ENCODE measurements at regions not wholly inside any gene's neighbourhood (a gene's known extent, or its start where the extent isn't known, plus 50 kb on each side); places are given as distances from the start of the nearest gene placed in this dataset.

DNA sequence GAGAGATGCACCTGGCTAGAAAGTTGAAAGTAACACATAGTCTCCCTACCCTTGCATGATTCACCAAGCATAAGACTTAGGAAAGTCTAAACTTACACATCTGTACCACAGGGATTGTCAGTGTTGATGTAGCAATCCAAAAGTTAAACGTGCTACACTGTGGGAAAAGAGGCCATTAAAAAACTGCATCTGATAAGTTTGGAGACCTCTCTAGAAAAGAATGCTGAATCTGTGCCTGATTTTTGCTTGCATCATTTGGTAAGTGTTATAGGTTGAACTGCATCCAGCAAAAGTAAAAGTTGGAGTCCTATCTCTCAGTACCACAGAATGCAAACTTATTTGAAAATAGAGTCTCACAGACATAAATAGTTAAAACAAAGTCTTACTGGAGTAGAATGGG, 126.6 kb downstream of the SLC6A15 start:
- no peaks in the 10 kb centered on the region for H3K36me3 ChIP-seq
- 24 to 31% methylated on average over 1 of the region's 1 CpG for WGBS, 2 donors
- DNase-seq: no peak

DNA sequence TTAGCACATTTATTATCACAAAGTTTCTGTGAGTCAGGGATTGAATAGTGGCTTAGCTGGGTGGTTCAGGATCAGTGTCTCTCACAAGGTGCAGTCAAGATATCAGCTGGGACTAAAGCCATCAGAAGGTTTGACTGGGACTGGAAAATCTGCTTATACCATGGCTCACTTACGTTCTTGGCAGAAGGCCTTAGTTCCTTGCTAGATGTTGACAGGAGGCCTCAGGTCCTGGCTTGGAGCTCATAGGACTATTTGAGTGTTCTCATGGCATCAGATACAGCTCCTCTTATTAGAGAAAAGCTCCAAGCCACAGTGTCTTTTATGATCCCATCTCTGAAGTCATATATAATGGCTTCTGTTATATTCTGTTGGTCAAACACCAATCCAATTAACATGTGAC, 127.3 kb downstream of the SLC6A15 start:
- WGBS, 2 donors: 55 to 88% methylated on average over 1 of the region's 1 CpG
- no peaks in the 10 kb centered on the region for H3K27me3 ChIP-seq

More for the DNA sequence above, 126.6 kb downstream of the SLC6A15 start:
- no peak for ATAC-seq (ENCODE audit: low FRiP score in 2 of 2)
- Histone ChIP-seq H3K27ac (no peak overlapping the region), H3K9me3 (no peaks in the 10 kb centered on the region), H3K4me3 (no peak overlapping the region), H3K4me1 (no peaks in the 10 kb centered on the region), H3K27me3 (no peaks in the 10 kb centered on the region)
- TF ChIP-seq POLR2AphosphoS5 (IDR thresholded peaks at IDR 0.05) (no peak), EP300 (IDR thresholded peaks at IDR 0.05) (no peak), POLR2A (IDR thresholded peaks at IDR 0.05) (no peak)
- TF ChIP-seq, protein P1, sequence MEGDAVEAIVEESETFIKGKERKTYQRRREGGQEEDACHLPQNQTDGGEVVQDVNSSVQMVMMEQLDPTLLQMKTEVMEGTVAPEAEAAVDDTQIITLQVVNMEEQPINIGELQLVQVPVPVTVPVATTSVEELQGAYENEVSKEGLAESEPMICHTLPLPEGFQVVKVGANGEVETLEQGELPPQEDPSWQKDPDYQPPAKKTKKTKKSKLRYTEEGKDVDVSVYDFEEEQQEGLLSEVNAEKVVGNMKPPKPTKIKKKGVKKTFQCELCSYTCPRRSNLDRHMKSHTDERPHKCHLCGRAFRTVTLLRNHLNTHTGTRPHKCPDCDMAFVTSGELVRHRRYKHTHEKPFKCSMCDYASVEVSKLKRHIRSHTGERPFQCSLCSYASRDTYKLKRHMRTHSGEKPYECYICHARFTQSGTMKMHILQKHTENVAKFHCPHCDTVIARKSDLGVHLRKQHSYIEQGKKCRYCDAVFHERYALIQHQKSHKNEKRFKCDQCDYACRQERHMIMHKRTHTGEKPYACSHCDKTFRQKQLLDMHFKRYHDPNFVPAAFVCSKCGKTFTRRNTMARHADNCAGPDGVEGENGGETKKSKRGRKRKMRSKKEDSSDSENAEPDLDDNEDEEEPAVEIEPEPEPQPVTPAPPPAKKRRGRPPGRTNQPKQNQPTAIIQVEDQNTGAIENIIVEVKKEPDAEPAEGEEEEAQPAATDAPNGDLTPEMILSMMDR (IDR thresholded peaks at IDR 0.05): no peak

DNA sequence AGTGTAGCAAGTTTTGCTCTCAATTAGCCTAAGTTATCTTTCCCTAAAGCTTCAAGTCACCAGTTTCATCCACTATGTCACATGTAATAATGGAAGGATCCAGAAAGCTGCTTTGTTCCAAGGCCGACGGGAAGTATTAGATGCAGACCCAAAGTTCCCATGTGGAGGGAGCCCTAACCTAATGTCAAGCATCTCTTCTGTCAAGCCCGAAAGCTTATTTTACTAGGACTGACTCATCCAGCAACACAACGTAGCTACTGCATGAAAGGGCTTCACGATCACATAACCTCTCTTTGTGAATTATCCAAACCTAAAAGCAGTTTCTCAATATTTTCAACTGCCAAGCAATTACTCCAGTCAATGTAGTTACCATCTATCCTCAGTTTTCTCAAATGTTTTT, 133.4 kb downstream of the SLC6A15 start:
- Histone ChIP-seq H3K4me3 (no peak overlapping the region), H3K27ac (no peak overlapping the region), H3K9me3 (no peaks in the 10 kb centered on the region), H3K36me3 (no peaks in the 10 kb centered on the region), H3K27me3 (no peaks in the 10 kb centered on the region), H3K4me1 (no peaks in the 10 kb centered on the region)
- TF ChIP-seq, protein P1 (IDR thresholded peaks at IDR 0.05): no peak
- no peak for TF ChIP-seq POLR2A (IDR thresholded peaks at IDR 0.05)
- no peak for TF ChIP-seq EP300 (IDR thresholded peaks at IDR 0.05)
- TF ChIP-seq POLR2AphosphoS5 (IDR thresholded peaks at IDR 0.05): no peak
- DNase-seq (no peak), ATAC-seq (ENCODE audit: low FRiP score in 2 of 2) (no peak)
- 84 to 86% methylated on average over 5 of the region's 5 CpGs for whole genome bisulfite sequencing, 2 donors

More for the DNA sequence above, 127.3 kb downstream of the SLC6A15 start:
- H3K36me3 ChIP-seq: no peaks in the 10 kb centered on the region
- H3K27ac ChIP-seq: no peak overlapping the region
- no peaks in the 10 kb centered on the region for H3K4me1 ChIP-seq
- no peak overlapping the region for H3K4me3 ChIP-seq
- TF ChIP-seq POLR2A (IDR thresholded peaks at IDR 0.05) (no peak), EP300 (IDR thresholded peaks at IDR 0.05) (no peak), POLR2AphosphoS5 (IDR thresholded peaks at IDR 0.05) (no peak)
- TF ChIP-seq, protein P1 (IDR thresholded peaks at IDR 0.05): no peak
- DNase-seq (no peak), ATAC-seq (ENCODE audit: low FRiP score in 2 of 2) (no peak)
- H3K9me3 ChIP-seq: no peaks in the 10 kb centered on the region

DNA sequence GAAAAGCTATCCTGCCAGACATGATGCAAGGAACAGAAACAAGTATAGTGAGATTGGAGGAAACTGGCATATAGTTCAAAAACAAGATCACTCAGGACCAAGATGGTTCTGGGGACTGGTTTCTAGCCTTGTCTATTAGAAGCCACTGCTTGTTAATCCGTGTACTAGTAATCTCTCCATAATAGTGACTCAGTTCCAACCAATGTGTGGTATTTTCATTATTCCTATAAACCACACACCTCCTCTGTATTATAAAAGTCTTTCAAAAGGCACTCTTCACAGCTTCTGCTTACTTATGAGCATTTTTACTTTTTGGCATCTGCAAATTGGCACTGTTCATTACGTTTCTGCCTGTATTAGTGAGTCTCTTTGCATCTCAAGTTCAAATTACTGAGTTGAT, 140.3 kb downstream of the SLC6A15 start:
- TF ChIP-seq, protein P1 (IDR thresholded peaks at IDR 0.05): no peak
- TF ChIP-seq POLR2A (IDR thresholded peaks at IDR 0.05) (no peak), EP300 (IDR thresholded peaks at IDR 0.05) (no peak), POLR2AphosphoS5 (IDR thresholded peaks at IDR 0.05) (no peak)
- no peaks in the 10 kb centered on the region for H3K9me3 ChIP-seq
- H3K4me3 ChIP-seq: no peak overlapping the region
- ATAC-seq (ENCODE audit: low FRiP score in 2 of 2) (no peak), DNase-seq (no peak)
- no peaks in the 10 kb centered on the region for H3K36me3 ChIP-seq
- no peaks in the 10 kb centered on the region for H3K27me3 ChIP-seq
- H3K4me1 ChIP-seq: no peaks in the 10 kb centered on the region
- WGBS, 2 donors: 49 to 73% methylated on average over 2 of the region's 2 CpGs
- no peak overlapping the region for H3K27ac ChIP-seq

DNA sequence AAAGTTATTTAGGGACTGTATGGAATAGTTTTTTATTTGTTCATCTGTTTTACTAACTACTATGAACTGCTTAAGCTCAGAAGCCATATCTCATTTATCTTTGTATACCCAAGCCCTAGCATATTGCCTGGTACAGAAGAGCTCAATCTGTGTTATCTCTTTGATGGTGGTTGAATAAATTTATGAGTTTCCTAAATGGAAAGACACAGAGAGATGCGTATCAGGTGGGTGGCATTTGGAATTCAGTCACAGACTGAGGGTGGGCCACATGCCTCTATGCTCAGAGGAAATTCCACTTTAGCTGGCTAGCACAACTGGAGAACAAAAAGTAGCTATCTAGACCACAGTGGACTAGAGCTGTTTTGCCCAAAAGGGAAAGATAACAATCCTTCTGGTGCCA, 145.5 kb downstream of the SLC6A15 start:
- H3K27ac ChIP-seq: no peak overlapping the region
- H3K36me3 ChIP-seq: no peaks in the 10 kb centered on the region
- DNase-seq (no peak), ATAC-seq (ENCODE audit: low FRiP score in 2 of 2) (no peak)
- WGBS, 2 donors: 73 to 82% methylated on average over 1 of the region's 1 CpG
- H3K9me3 ChIP-seq: no peaks in the 10 kb centered on the region
- no peak for TF ChIP-seq POLR2AphosphoS5 (IDR thresholded peaks at IDR 0.05)
- TF ChIP-seq, protein P1 (IDR thresholded peaks at IDR 0.05): no peak
- TF ChIP-seq EP300 (IDR thresholded peaks at IDR 0.05): no peak
- TF ChIP-seq POLR2A (IDR thresholded peaks at IDR 0.05): no peak
- H3K4me3 ChIP-seq: no peak overlapping the region
- H3K4me1 ChIP-seq: no peaks in the 10 kb centered on the region
- no peaks in the 10 kb centered on the region for H3K27me3 ChIP-seq

Measured in upper lobe of left lung (tissue), 6 donors.